Esophagus muscularis mucosa (tissue), 4 donors: ENCODE measurements at regions not wholly inside any gene's neighbourhood (a gene's known extent, or its start where the extent isn't known, plus 50 kb on each side); places are given as distances from the start of the nearest gene placed in this dataset.

ENCODE experiments used
- DNase-seq: peaks from one replicate; pipeline ENCODE4 v3.0.0-alpha.2; 2017; ENCODE audit errors: extremely low spot score
- H3K27ac ChIP-seq, 4 donors: fragments of 200-600 bp; sonication (generic); replicated peaks in 1 of 4; 1 replicate in 3 of 4; 2 replicates in 1 of 4; pipeline ENCODE4 v1.5.1; 2016 to 2019; ENCODE audit warnings: mild to moderate bottlenecking in 1 of 4
- H3K27me3 ChIP-seq, 4 donors: fragments of 200-600 bp; sonication (generic); one replicate each; pipeline versions ENCODE4 v1.5.1 to v1.6.0; 2016 to 2019
- H3K36me3 ChIP-seq, 4 donors: fragments of 200-600 bp; sonication (generic); one replicate each; pipeline ENCODE4 v1.5.1; 2016 to 2019
- H3K4me1 ChIP-seq, 4 donors: fragments of 200-600 bp; sonication (generic); one replicate each; pipeline ENCODE4 v1.5.1; 2016 to 2019
- H3K4me3 ChIP-seq, 4 donors: fragments of 200-600 bp; sonication (generic); 1 replicate in 2 of 4; 2 replicates in 2 of 4; pipeline ENCODE4 v1.5.1; 2016 to 2019; ENCODE audit warnings: mild to moderate bottlenecking in 4 of 4, moderate library complexity in 1 of 4
- H3K9me3 ChIP-seq, 4 donors: fragments of 200-600 bp; sonication (generic); 1 replicate in 3 of 4; 2 replicates in 1 of 4; pipeline ENCODE4 v1.5.1; 2016 to 2019
- CTCF ChIP-seq, 3 experiments: fragments of 200-600 bp in 2 of 3; fragments of 450-650 bp in 1 of 3; sonication (generic) in 2 of 3; IDR thresholded peaks; one replicate each; pipeline ENCODE4 v1.5.1; 2017 to 2019; ENCODE audit warnings: antibody characterized with exemption in 3 of 3, mild to moderate bottlenecking in 2 of 3, moderate library complexity in 1 of 3
- EP300 ChIP-seq: sonication (generic); formaldehyde crosslinking; IDR thresholded peaks from one replicate; pipeline ENCODE4 v1.6.1; 2017; ENCODE audit warnings: antibody characterized with exemption
- POLR2A ChIP-seq: fragments of 450-650 bp; IDR thresholded peaks from one replicate; pipeline ENCODE4 v1.6.1; 2017; ENCODE audit warnings: antibody characterized with exemption, moderate library complexity, mild to moderate bottlenecking, low read depth
- POLR2AphosphoS5 ChIP-seq, 2 donors: sonication (generic); formaldehyde crosslinking; IDR thresholded peaks; one replicate each; pipeline ENCODE4 v1.6.1; 2017; ENCODE audit warnings: antibody characterized with exemption in 2 of 2
- WGBS: methylation state at CpG from one replicate; pipeline ENCODE4 v1.1.5; 2018; 5-methylcytosine and 5-hydroxymethylcytosine counted together
- intact Hi-C: fragments of 100-400 bp; cut with DNase I; formaldehyde crosslinking; loops from one replicate; pipeline ENCODE4 v1.15.1; 2023

- Histone ChIP-seq H3K4me3 (peak overlapping the region in 1 of 4 donors; percentile 8), H3K9me3 (no peaks in the 10 kb centered on the region), H3K36me3 (no peaks in the 10 kb centered on the region), H3K4me1 (peaks cover 5 to 14% (median 14%) of the 10 kb centered on the region in 4 donors), H3K27me3 (peaks cover 0 to 4% (median 0%) of the 10 kb centered on the region in 4 donors), H3K27ac (peak overlapping the region in 1 of 4 donors; percentile 61)
- no peak for DNase-seq
- WGBS, result 45% methylated on average over 14 of the region's 14 CpGs
- TF ChIP-seq POLR2AphosphoS5 (IDR thresholded peaks at IDR 0.05), result no peak
- TF ChIP-seq CTCF (IDR thresholded peaks at IDR 0.05), result no peak
- TF ChIP-seq POLR2A, result no peak
- TF ChIP-seq EP300, result no peak
- intact Hi-C loops, result no loop called here
These were observed 52.2 kb upstream of the HMGXB4 start for GRCh38 chr22:35204807-35205775.

GRCh38 chr22:35205961-35206360 lies 51.3 kb upstream of the HMGXB4 start:
- TF ChIP-seq POLR2AphosphoS5 (IDR thresholded peaks at IDR 0.05) (no peak), POLR2A (no peak), EP300 (no peak), CTCF (IDR thresholded peaks at IDR 0.05) (no peak)
- no peaks in the 10 kb centered on the region for H3K36me3 ChIP-seq
- H3K27ac ChIP-seq, result peak overlapping the region in 1 of 4 donors; percentile 61
- DNase-seq, result no peak
- H3K9me3 ChIP-seq, result no peaks in the 10 kb centered on the region
- peaks cover 5 to 14% (median 14%) of the 10 kb centered on the region in 4 donors for H3K4me1 ChIP-seq
- peaks cover 0 to 7% (median 0%) of the 10 kb centered on the region in 4 donors for H3K27me3 ChIP-seq
- 24% methylated on average over 5 of the region's 5 CpGs for WGBS
- intact Hi-C loops, result no loop called here
- peak overlapping the region in 1 of 4 donors; percentile 8 for H3K4me3 ChIP-seq

- intact Hi-C loops, result no loop called here
- no peak overlapping the region for H3K4me3 ChIP-seq
- no peak for DNase-seq
- peaks cover 0 to 9% (median 0%) of the 10 kb centered on the region in 4 donors for H3K27me3 ChIP-seq
- H3K36me3 ChIP-seq, result no peaks in the 10 kb centered on the region
- H3K27ac ChIP-seq, result no peak overlapping the region
- TF ChIP-seq EP300 (no peak), POLR2AphosphoS5 (IDR thresholded peaks at IDR 0.05) (no peak), POLR2A (no peak), CTCF (IDR thresholded peaks at IDR 0.05) (no peak)
- 100% methylated on average over 1 of the region's 1 CpG for WGBS
- no peaks in the 10 kb centered on the region for H3K9me3 ChIP-seq
- H3K4me1 ChIP-seq, result peaks cover 5 to 14% (median 14%) of the 10 kb centered on the region in 4 donors
These were observed 50.4 kb upstream of the HMGXB4 start for GRCh38 chr22:35206889-35207288.
